T-cell (primary cell): ENCODE measurements at regions not wholly inside any gene's neighbourhood (a gene's known extent, or its start where the extent isn't known, plus 50 kb on each side); places are given as distances from the start of the nearest gene placed in this dataset.

Source experiments
- ATAC-seq, 4 experiments: fragments of 200-7000 bp in 3 of 4; fragments of 150-1000 bp in 1 of 4; cut with Tn5 transposase; replicated peaks in 1 of 4; 1 replicate in 3 of 4; 2 replicates in 1 of 4; pipeline ENCODE4 v1.10.0; 2021; ENCODE audit warnings: moderate library complexity in 3 of 4, mild to moderate bottlenecking in 2 of 4, moderate number of reproducible peaks in 1 of 4
- CTCF ChIA-PET, 2 donors: fragments of 300-600 bp; sonication (Branson Sonifier 250); formaldehyde crosslinking; loops; one replicate each; lab custom pipeline; 2022; ENCODE audit warnings: antibody characterized with exemption in 2 of 2; lab: Charles Lee
- POLR2A ChIA-PET, 2 donors: fragments of 300-600 bp; sonication (Branson Sonifier 250); formaldehyde crosslinking; loops; one replicate each; lab custom pipeline; 2022; ENCODE audit warnings: antibody characterized with exemption in 2 of 2; lab: Charles Lee
- DNase-seq, 35 experiments: peaks; one replicate each; pipeline versions ENCODE4 v3.0.0 to v3.0.0-alpha.2; 2013 to 2023
- H3K27ac ChIP-seq: one replicate; pipeline ENCODE4 v1.5.1; 2013; ENCODE audit warnings: low read length
- H3K27me3 ChIP-seq, 2 experiments: replicated peaks in 1 of 2; 1 replicate in 1 of 2; 2 replicates in 1 of 2; pipeline versions ENCODE4 v1.6.1 to v1.7.0; 2013; ENCODE audit warnings: low read length in 1 of 2, mixed read lengths in 1 of 2; ENCODE audit not compliant: control insufficient read depth in 2 of 2, insufficient read depth in 2 of 2; ENCODE audit errors: extremely low read depth in 1 of 2
- H3K36me3 ChIP-seq, 2 donors: 1 replicate in 1 of 2; 2 replicates in 1 of 2; pipeline versions ENCODE4 v1.6.1 to v1.7.0; 2013; ENCODE audit warnings: low read length in 1 of 2; ENCODE audit not compliant: control insufficient read depth in 2 of 2, insufficient read depth in 1 of 2; ENCODE audit errors: extremely low read depth in 1 of 2
- H3K4me1 ChIP-seq, 2 experiments: 1 replicate in 1 of 2; 2 replicates in 1 of 2; pipeline versions ENCODE4 v1.6.1 to v1.7.0; 2013; ENCODE audit warnings: low read length in 2 of 2, mixed read lengths in 1 of 2; ENCODE audit not compliant: insufficient read depth in 2 of 2, control insufficient read depth in 1 of 2; ENCODE audit errors: extremely low read depth in 1 of 2
- H3K4me3 ChIP-seq, 2 donors: 1 replicate in 1 of 2; 2 replicates in 1 of 2; pipeline versions ENCODE4 v1.5.1 to v1.7.0; 2013; ENCODE audit warnings: mild to moderate bottlenecking in 2 of 2, low read length in 1 of 2, moderate library complexity in 1 of 2; ENCODE audit not compliant: control insufficient read depth in 1 of 2; ENCODE audit errors: extremely low read depth in 1 of 2
- H3K9me3 ChIP-seq: 2 replicates; pipeline ENCODE4 v1.7.0; 2013
- H3K27ac Mint-ChIP-seq, 2 donors: one replicate each; pipeline ENCODE4 v1.8.0; 2020 to 2021; ENCODE audit warnings: mild to moderate bottlenecking in 2 of 2, mixed read lengths in 2 of 2
- H3K27me3 Mint-ChIP-seq, 2 donors: one replicate each; pipeline ENCODE4 v1.8.0; 2021 to 2022; ENCODE audit warnings: mixed read lengths in 2 of 2
- H3K36me3 Mint-ChIP-seq: one replicate; pipeline ENCODE4 v1.8.0; 2021; ENCODE audit warnings: mixed read lengths
- H3K4me1 Mint-ChIP-seq, 3 donors: one replicate each; pipeline ENCODE4 v1.8.0; 2020 to 2022; ENCODE audit warnings: mixed read lengths in 3 of 3, mild to moderate bottlenecking in 1 of 3
- H3K4me3 Mint-ChIP-seq, 3 donors: one replicate each; pipeline ENCODE4 v1.8.0; 2020 to 2022; ENCODE audit warnings: mild to moderate bottlenecking in 3 of 3, mixed read lengths in 3 of 3, moderate library complexity in 3 of 3
- H3K9me3 Mint-ChIP-seq, 3 donors: one replicate each; pipeline ENCODE4 v1.8.0; 2020 to 2022; ENCODE audit warnings: mixed read lengths in 3 of 3
- WGBS: methylation state at CpG from one replicate; pipeline ENCODE4 v1.1.5; 2013; ENCODE audit warnings: missing lambda C conversion rate; ENCODE audit not compliant: insufficient coverage; 5-methylcytosine and 5-hydroxymethylcytosine counted together

- Mint-ChIP-seq H3K27me3 (no peaks in the 10 kb centered on the region), H3K36me3 (no peaks in the 10 kb centered on the region), H3K27ac (no peak overlapping the region), H3K4me3 (no peak overlapping the region), H3K9me3 (peaks cover 0 to 2% (median 0%) of the 10 kb centered on the region in 3 donors), H3K4me1 (no peaks in the 10 kb centered on the region)
- H3K4me1 ChIP-seq: no peaks in the 10 kb centered on the region
- DNase-seq (no peak), ATAC-seq (no peak)
- H3K36me3 ChIP-seq: no peaks in the 10 kb centered on the region
- POLR2A ChIA-PET: interaction anchor here in 1 of 2 donors (0.5 kb wide), 1 partner anchor 16 kb away, joined by 4 read pairs; no protein-coding TSS in a partner anchor
- CTCF ChIA-PET: no interaction called here
- H3K27me3 ChIP-seq: no peaks in the 10 kb centered on the region
- 36% methylated on average over 2 of the region's 5 CpGs for WGBS
- no peak overlapping the region for H3K27ac ChIP-seq
- H3K9me3 ChIP-seq: no peaks in the 10 kb centered on the region
- no peak overlapping the region for H3K4me3 ChIP-seq
These were observed 323.1 kb upstream of the KIAA1217 start for GRCh38 chr10:23885853-23886252.

- H3K27ac ChIP-seq: no peak overlapping the region
- no peak overlapping the region for H3K4me3 Mint-ChIP-seq
- WGBS: 59% methylated on average over 3 of the region's 6 CpGs
- no peaks in the 10 kb centered on the region for H3K4me1 Mint-ChIP-seq
- POLR2A ChIA-PET: no interaction called here
- no peaks in the 10 kb centered on the region for H3K27me3 ChIP-seq
- H3K27ac Mint-ChIP-seq: no peak overlapping the region
- H3K9me3 Mint-ChIP-seq: peaks cover 0 to 2% (median 0%) of the 10 kb centered on the region in 3 donors
- no peaks in the 10 kb centered on the region for H3K36me3 ChIP-seq
- H3K4me1 ChIP-seq: no peaks in the 10 kb centered on the region
- no peak overlapping the region for H3K4me3 ChIP-seq
- DNase-seq (no peak), ATAC-seq (no peak)
- CTCF ChIA-PET: no interaction called here
- no peaks in the 10 kb centered on the region for H3K27me3 Mint-ChIP-seq
- H3K36me3 Mint-ChIP-seq: no peaks in the 10 kb centered on the region
- H3K9me3 ChIP-seq: no peaks in the 10 kb centered on the region
These were observed 322.6 kb upstream of the KIAA1217 start for GRCh38 chr10:23886355-23886754.

- Mint-ChIP-seq H3K36me3 (no peaks in the 10 kb centered on the region), H3K9me3 (peaks cover 0 to 1% (median 0%) of the 10 kb centered on the region in 3 donors), H3K4me1 (no peaks in the 10 kb centered on the region), H3K4me3 (no peak overlapping the region), H3K27ac (no peak overlapping the region), H3K27me3 (peaks cover 0 to 2% of the 10 kb centered on the region in 2 donors)
- H3K4me1 ChIP-seq: no peaks in the 10 kb centered on the region
- 58% methylated on average over 2 of the region's 4 CpGs for WGBS
- H3K4me3 ChIP-seq: no peak overlapping the region
- ChIA-PET POLR2A (no interaction called here), CTCF (no interaction called here)
- no peaks in the 10 kb centered on the region for H3K36me3 ChIP-seq
- no peaks in the 10 kb centered on the region for H3K9me3 ChIP-seq
- no peak for ATAC-seq
- no peaks in the 10 kb centered on the region for H3K27me3 ChIP-seq
- no peak for DNase-seq
- H3K27ac ChIP-seq: no peak overlapping the region
These were observed 317.6 kb upstream of the KIAA1217 start for GRCh38 chr10:23891301-23891700.

GRCh38 chr10:23892296-23892695 lies 316.6 kb upstream of the KIAA1217 start:
- Mint-ChIP-seq H3K4me3 (no peak overlapping the region), H3K27me3 (peaks cover 0 to 2% of the 10 kb centered on the region in 2 donors), H3K4me1 (no peaks in the 10 kb centered on the region), H3K27ac (no peak overlapping the region), H3K9me3 (peaks cover 0 to 4% (median 0%) of the 10 kb centered on the region in 3 donors), H3K36me3 (no peaks in the 10 kb centered on the region)
- CTCF ChIA-PET: no interaction called here
- ATAC-seq (no peak), DNase-seq (no peak)
- no peaks in the 10 kb centered on the region for H3K36me3 ChIP-seq
- H3K9me3 ChIP-seq: no peaks in the 10 kb centered on the region
- no peak overlapping the region for H3K4me3 ChIP-seq
- H3K27ac ChIP-seq: no peak overlapping the region
- no peaks in the 10 kb centered on the region for H3K4me1 ChIP-seq
- POLR2A ChIA-PET: no interaction called here
- H3K27me3 ChIP-seq: no peaks in the 10 kb centered on the region

- Histone ChIP-seq H3K9me3 (no peaks in the 10 kb centered on the region), H3K36me3 (no peaks in the 10 kb centered on the region), H3K27me3 (no peaks in the 10 kb centered on the region), H3K27ac (no peak overlapping the region), H3K4me3 (no peak overlapping the region), H3K4me1 (no peaks in the 10 kb centered on the region)
- ATAC-seq (no peak), DNase-seq (no peak)
- Mint-ChIP-seq H3K27me3 (peaks cover 0 to 2% of the 10 kb centered on the region in 2 donors), H3K9me3 (peaks cover 0 to 6% (median 0%) of the 10 kb centered on the region in 3 donors), H3K4me1 (no peaks in the 10 kb centered on the region), H3K4me3 (no peak overlapping the region), H3K36me3 (no peaks in the 10 kb centered on the region), H3K27ac (no peak overlapping the region)
- POLR2A ChIA-PET: no interaction called here
- WGBS: 57% methylated on average over 2 of the region's 4 CpGs
- CTCF ChIA-PET: no interaction called here
These were observed 311.7 kb upstream of the KIAA1217 start for GRCh38 chr10:23897267-23897666.

- CTCF ChIA-PET: no interaction called here
- Histone ChIP-seq H3K36me3 (no peaks in the 10 kb centered on the region), H3K4me1 (no peaks in the 10 kb centered on the region), H3K27me3 (no peaks in the 10 kb centered on the region), H3K27ac (no peak overlapping the region), H3K9me3 (no peaks in the 10 kb centered on the region), H3K4me3 (no peak overlapping the region)
- H3K27ac Mint-ChIP-seq: no peak overlapping the region
- no peaks in the 10 kb centered on the region for H3K36me3 Mint-ChIP-seq
- no peaks in the 10 kb centered on the region for H3K4me1 Mint-ChIP-seq
- no CpG with 5 or more reads among the region's 3 CpGs for WGBS
- ATAC-seq (no peak), DNase-seq (no peak)
- peaks cover 0 to 6% (median 0%) of the 10 kb centered on the region in 3 donors for H3K9me3 Mint-ChIP-seq
- POLR2A ChIA-PET: no interaction called here
- H3K27me3 Mint-ChIP-seq: peaks cover 0 to 2% of the 10 kb centered on the region in 2 donors
- no peak overlapping the region for H3K4me3 Mint-ChIP-seq
These were observed 311.1 kb upstream of the KIAA1217 start for GRCh38 chr10:23897861-23898260.

GRCh38 chr10:23899166-23899565 lies 309.8 kb upstream of the KIAA1217 start:
- no peak overlapping the region for H3K27ac ChIP-seq
- H3K4me3 Mint-ChIP-seq: no peak overlapping the region
- H3K36me3 Mint-ChIP-seq: no peaks in the 10 kb centered on the region

More at GRCh38 chr10:23899166-23899565, 309.8 kb upstream of the KIAA1217 start:
- ChIA-PET CTCF (no interaction called here), POLR2A (no interaction called here)
- Histone ChIP-seq H3K4me3 (no peak overlapping the region), H3K9me3 (no peaks in the 10 kb centered on the region), H3K36me3 (no peaks in the 10 kb centered on the region), H3K27me3 (no peaks in the 10 kb centered on the region), H3K4me1 (no peaks in the 10 kb centered on the region)
- Mint-ChIP-seq H3K9me3 (peaks cover 0 to 6% (median 0%) of the 10 kb centered on the region in 3 donors), H3K4me1 (no peaks in the 10 kb centered on the region), H3K27ac (no peak overlapping the region), H3K27me3 (no peaks in the 10 kb centered on the region)
- no peak for ATAC-seq
- 50% methylated on average over 1 of the region's 2 CpGs for WGBS
- no peak for DNase-seq
